ENCODE measurements at regions not wholly inside any gene's neighbourhood (a gene's known extent, or its start where the extent isn't known, plus 50 kb on each side); places are given as distances from the start of the nearest gene placed in this dataset.

- TF ChIP-seq RAD21 (IDR thresholded peaks at IDR 0.05; ENCODE audit: low read length) = no peak
- no peak for TF ChIP-seq GABPA (IDR thresholded peaks at IDR 0.05; ENCODE audit: low read depth)
- TF ChIP-seq, protein P1, sequence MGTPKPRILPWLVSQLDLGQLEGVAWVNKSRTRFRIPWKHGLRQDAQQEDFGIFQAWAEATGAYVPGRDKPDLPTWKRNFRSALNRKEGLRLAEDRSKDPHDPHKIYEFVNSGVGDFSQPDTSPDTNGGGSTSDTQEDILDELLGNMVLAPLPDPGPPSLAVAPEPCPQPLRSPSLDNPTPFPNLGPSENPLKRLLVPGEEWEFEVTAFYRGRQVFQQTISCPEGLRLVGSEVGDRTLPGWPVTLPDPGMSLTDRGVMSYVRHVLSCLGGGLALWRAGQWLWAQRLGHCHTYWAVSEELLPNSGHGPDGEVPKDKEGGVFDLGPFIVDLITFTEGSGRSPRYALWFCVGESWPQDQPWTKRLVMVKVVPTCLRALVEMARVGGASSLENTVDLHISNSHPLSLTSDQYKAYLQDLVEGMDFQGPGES (IDR thresholded peaks at IDR 0.05; ENCODE audit: low read depth, low read length) = no peak
- TF ChIP-seq, protein P2, sequence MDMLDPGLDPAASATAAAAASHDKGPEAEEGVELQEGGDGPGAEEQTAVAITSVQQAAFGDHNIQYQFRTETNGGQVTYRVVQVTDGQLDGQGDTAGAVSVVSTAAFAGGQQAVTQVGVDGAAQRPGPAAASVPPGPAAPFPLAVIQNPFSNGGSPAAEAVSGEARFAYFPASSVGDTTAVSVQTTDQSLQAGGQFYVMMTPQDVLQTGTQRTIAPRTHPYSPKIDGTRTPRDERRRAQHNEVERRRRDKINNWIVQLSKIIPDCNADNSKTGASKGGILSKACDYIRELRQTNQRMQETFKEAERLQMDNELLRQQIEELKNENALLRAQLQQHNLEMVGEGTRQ (IDR thresholded peaks at IDR 0.05; ENCODE audit: borderline replicate concordance, low read depth, low read length) = no peak
- TF ChIP-seq, protein P3, sequence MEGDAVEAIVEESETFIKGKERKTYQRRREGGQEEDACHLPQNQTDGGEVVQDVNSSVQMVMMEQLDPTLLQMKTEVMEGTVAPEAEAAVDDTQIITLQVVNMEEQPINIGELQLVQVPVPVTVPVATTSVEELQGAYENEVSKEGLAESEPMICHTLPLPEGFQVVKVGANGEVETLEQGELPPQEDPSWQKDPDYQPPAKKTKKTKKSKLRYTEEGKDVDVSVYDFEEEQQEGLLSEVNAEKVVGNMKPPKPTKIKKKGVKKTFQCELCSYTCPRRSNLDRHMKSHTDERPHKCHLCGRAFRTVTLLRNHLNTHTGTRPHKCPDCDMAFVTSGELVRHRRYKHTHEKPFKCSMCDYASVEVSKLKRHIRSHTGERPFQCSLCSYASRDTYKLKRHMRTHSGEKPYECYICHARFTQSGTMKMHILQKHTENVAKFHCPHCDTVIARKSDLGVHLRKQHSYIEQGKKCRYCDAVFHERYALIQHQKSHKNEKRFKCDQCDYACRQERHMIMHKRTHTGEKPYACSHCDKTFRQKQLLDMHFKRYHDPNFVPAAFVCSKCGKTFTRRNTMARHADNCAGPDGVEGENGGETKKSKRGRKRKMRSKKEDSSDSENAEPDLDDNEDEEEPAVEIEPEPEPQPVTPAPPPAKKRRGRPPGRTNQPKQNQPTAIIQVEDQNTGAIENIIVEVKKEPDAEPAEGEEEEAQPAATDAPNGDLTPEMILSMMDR (IDR thresholded peaks at IDR 0.05) = no peak
- no peak for TF ChIP-seq JUND (IDR thresholded peaks at IDR 0.05)
- TF ChIP-seq REST (IDR thresholded peaks at IDR 0.05; ENCODE audit: low read depth, low read length) = no peak
Measured at GRCh38 chr13:29939158-29939557, 88.7 kb upstream of the UBL3 start.

Measured in SK-N-SH (cell line).